GM12878 (cell line): ENCODE measurements at regions not wholly inside any gene's neighbourhood (a gene's known extent, or its start where the extent isn't known, plus 50 kb on each side); places are given as distances from the start of the nearest gene placed in this dataset.

Experiments
- ATAC-seq: fragments of 200-7000 bp; cut with Tn5 transposase; 3 replicates; pipeline ENCODE4 v1.9.1; 2020; ENCODE audit warnings: mild to moderate bottlenecking, moderate library complexity
- BruUV-seq: library from RNA; stranded (reverse); fragments of 400-500 nt; replicated peaks from 2 replicates; lab custom pipeline; 2021; lab: Mats Ljungman, UMichigan
- CTCF ChIA-PET: fragments of 300-600 bp; sonication (Branson Sonifier 250); formaldehyde crosslinking; extraction: SDS; loops from one replicate; lab custom pipeline; 2021; ENCODE audit warnings: inconsistent platforms; lab: Yijun Ruan, JAX
- POLR2A ChIA-PET: fragments of 350-600 bp; formaldehyde crosslinking; extraction: SDS; loops from one replicate; lab custom pipeline; 2021; ENCODE audit warnings: inconsistent platforms; lab: Charles Lee
- RAD21 ChIA-PET: fragments of 300-600 bp; sonication (Branson Sonifier 250); formaldehyde crosslinking; loops from one replicate; lab custom pipeline; 2023; ENCODE audit warnings: antibody characterized with exemption; ENCODE audit not compliant: unreplicated experiment; lab: Charles Lee
- SMC1A ChIA-PET: fragments of 300-600 bp; sonication (Branson Sonifier 250); formaldehyde crosslinking; loops from one replicate; lab custom pipeline; 2023; ENCODE audit not compliant: unreplicated experiment, uncharacterized antibody; lab: Charles Lee
- DNase-seq: peaks from one replicate; pipeline ENCODE4 v3.0.0-alpha.2; 2011; ENCODE audit warnings: low read depth, low spot score
- FAIRE-seq: peaks from 3 replicates; lab custom pipeline; 2011; peaks lifted over from hg19 to GRCh38; lab: Jason Lieb, UNC
- H2AFZ ChIP-seq: 2 replicates; pipeline ENCODE4 v1.6.0; 2011; ENCODE audit warnings: low read depth, low read length, control low read depth; ENCODE audit not compliant: control insufficient read depth
- H3K27ac ChIP-seq: 2 replicates; pipeline ENCODE4 v1.5.1; 2011; ENCODE audit warnings: control low read depth; ENCODE audit not compliant: control insufficient read depth, insufficient read depth
- H3K27me3 ChIP-seq, 2 experiments: replicated peaks in 1 of 2; 2 replicates each; pipeline versions ENCODE4 v1.6.0 to v1.6.1; 2011; ENCODE audit warnings: low read length in 1 of 2; ENCODE audit not compliant: control insufficient read depth in 2 of 2, insufficient read depth in 2 of 2
- H3K36me3 ChIP-seq, 2 experiments: 2 replicates each; pipeline ENCODE4 v1.5.1; 2011; ENCODE audit warnings: low read length in 1 of 2; ENCODE audit not compliant: control insufficient read depth in 2 of 2, insufficient read depth in 2 of 2
- H3K4me1 ChIP-seq: 2 replicates; pipeline ENCODE4 v1.6.1; 2011; ENCODE audit warnings: mild to moderate bottlenecking, low read length, moderate library complexity, mixed read lengths; ENCODE audit not compliant: control insufficient read depth, insufficient read depth
- H3K4me2 ChIP-seq: 2 replicates; pipeline ENCODE4 v1.6.0; 2011; ENCODE audit warnings: control low read depth; ENCODE audit not compliant: control insufficient read depth, insufficient read depth
- H3K4me3 ChIP-seq: fragments of 200-600 bp; sonication (generic); 2 replicates; pipeline ENCODE4 v1.5.1; 2016
- H3K79me2 ChIP-seq: 2 replicates; pipeline ENCODE4 v1.6.0; 2011; ENCODE audit warnings: low read length; ENCODE audit not compliant: control insufficient read depth, insufficient read depth
- H3K9ac ChIP-seq: 2 replicates; pipeline ENCODE4 v1.8.0; 2011; ENCODE audit warnings: low read length, control low read depth, mixed read lengths; ENCODE audit not compliant: control insufficient read depth, insufficient read depth
- H3K9me3 ChIP-seq: replicated peaks from 3 replicates; pipeline ENCODE4 v1.5.1; 2011; ENCODE audit warnings: mild to moderate bottlenecking, low read length; ENCODE audit not compliant: control insufficient read depth, insufficient read depth
- H4K20me1 ChIP-seq: 2 replicates; pipeline ENCODE4 v1.6.0; 2011; ENCODE audit not compliant: control insufficient read depth, insufficient read depth
- BMI1 ChIP-seq: fragments of 450-650 bp; IDR thresholded peaks from 2 replicates; pipeline ENCODE4 v1.6.1; 2016; ENCODE audit warnings: mild to moderate bottlenecking, moderate library complexity, borderline replicate concordance
- CHD1 ChIP-seq: IDR thresholded peaks from 2 replicates; pipeline ENCODE4 v1.6.1; 2012; ENCODE audit warnings: low read depth, low read length, improper control_type of control experiment
- CREM ChIP-seq: IDR thresholded peaks from 2 replicates; pipeline ENCODE4 v1.6.1; 2014; ENCODE audit warnings: antibody characterized with exemption, low read depth
- EZH2 ChIP-seq: IDR thresholded peaks from 2 replicates; pipeline ENCODE4 v1.6.1; 2012; ENCODE audit warnings: low read depth, mild to moderate bottlenecking, control low read depth, inconsistent platforms, low read length, borderline replicate concordance; ENCODE audit not compliant: control insufficient read depth
- FOXK2 ChIP-seq: fragments of 450-650 bp; IDR thresholded peaks from 2 replicates; pipeline ENCODE4 v1.6.1; 2017; ENCODE audit warnings: mild to moderate bottlenecking, moderate library complexity
- PML ChIP-seq: IDR thresholded peaks from 2 replicates; pipeline ENCODE4 v1.6.1; 2012; ENCODE audit warnings: low read length, inconsistent platforms
- RCOR1 ChIP-seq: conservative IDR thresholded peaks from 2 replicates; pipeline ENCODE4 v1.6.1; 2012; ENCODE audit warnings: low read depth, low read length, improper control_type of control experiment
- SPI1 ChIP-seq: IDR thresholded peaks from 2 replicates; pipeline ENCODE4 v1.6.1; 2011; ENCODE audit warnings: low read depth, mild to moderate bottlenecking, low read length, moderate library complexity, borderline replicate concordance; ENCODE audit not compliant: insufficient read depth
- SUPT20H ChIP-seq: IDR thresholded peaks from 2 replicates; pipeline ENCODE4 v1.6.1; 2011; ENCODE audit warnings: low read depth, mild to moderate bottlenecking, low read length, moderate library complexity, borderline replicate concordance; ENCODE audit not compliant: control insufficient read depth
- ZNF384 ChIP-seq: IDR thresholded peaks from 2 replicates; pipeline ENCODE4 v1.6.1; 2012; ENCODE audit warnings: low read depth, mild to moderate bottlenecking, low read length, improper control_type of control experiment, borderline replicate concordance
- WGBS: methylation state at CpG from one replicate; pipeline ENCODE4 v1.1.6; 2016; ENCODE audit warnings: low lambda C conversion rate; ENCODE audit not compliant: insufficient replicate concordance, insufficient coverage; ENCODE audit errors: missing lambda C conversion rate; 5-methylcytosine and 5-hydroxymethylcytosine counted together
- in situ Hi-C: fragments of 300-500 bp; cut with MboI; formaldehyde crosslinking; loops from 9 replicates; pipeline ENCODE4 v1.14.3; 2018; ENCODE audit warnings: mixed read lengths
- intact Hi-C: fragments of 100-400 bp; cut with micrococcal nuclease; formaldehyde crosslinking; loops from one replicate; pipeline ENCODE4 v1.14.2; 2022; ENCODE audit not compliant: unreplicated experiment
- TF ChIP-seq, protein P1 (sequence below): IDR thresholded peaks from 2 replicates; pipeline ENCODE4 v1.6.1; 2011; ENCODE audit warnings: low read depth, mild to moderate bottlenecking, low read length, moderate library complexity, borderline replicate concordance; ENCODE audit errors: extremely low read depth
- TF ChIP-seq, protein P2 (sequence below): IDR thresholded peaks from 2 replicates; pipeline ENCODE4 v1.6.1; 2012; ENCODE audit warnings: low read depth, low read length, improper control_type of control experiment
- TF ChIP-seq, protein P3 (sequence below): fragments of 450-650 bp; IDR thresholded peaks from 2 replicates; pipeline ENCODE4 v1.6.1; 2017; ENCODE audit warnings: mild to moderate bottlenecking
- TF ChIP-seq, protein P4 (sequence below): IDR thresholded peaks from 2 replicates; pipeline ENCODE4 v1.6.1; 2012; ENCODE audit warnings: low read depth, low read length, improper control_type of control experiment

DNA sequence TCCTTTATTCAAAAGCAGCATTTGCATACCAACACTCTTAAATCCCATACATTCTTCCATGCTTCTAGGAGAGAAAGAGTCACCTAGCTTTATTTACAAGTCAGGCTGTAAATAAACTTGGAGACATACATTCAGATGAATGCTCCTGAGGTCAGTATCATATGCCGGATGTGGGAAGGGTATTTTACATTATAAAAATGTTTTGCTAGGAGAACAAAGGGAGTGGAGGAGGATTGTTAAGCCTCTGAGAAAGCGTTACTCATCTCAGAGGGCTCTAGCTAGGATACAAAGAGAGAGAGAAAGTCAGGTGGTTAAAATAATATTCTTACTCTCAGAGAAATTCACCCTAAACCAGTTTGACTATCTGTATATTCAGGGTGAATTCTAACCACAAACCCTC, 300.9 kb upstream of the NPSR1 start:
- intact Hi-C loops = no loop called here
- SMC1A ChIA-PET = no interaction called here
- no peak overlapping the region for H3K4me3 ChIP-seq
- ATAC-seq (no peak), FAIRE-seq (no peak), DNase-seq (no peak)
- CTCF ChIA-PET = interaction anchor here (0.8 kb wide), 1 partner anchor 42 kb away, joined by 3 read pairs; no protein-coding TSS in a partner anchor
- H3K79me2 ChIP-seq = no peaks in the 10 kb centered on the region
- no peak for TF ChIP-seq RCOR1
- no peak for TF ChIP-seq SUPT20H
- no peak for TF ChIP-seq SPI1
- no peak for TF ChIP-seq BMI1
- TF ChIP-seq PML = no peak
- TF ChIP-seq, protein P1, sequence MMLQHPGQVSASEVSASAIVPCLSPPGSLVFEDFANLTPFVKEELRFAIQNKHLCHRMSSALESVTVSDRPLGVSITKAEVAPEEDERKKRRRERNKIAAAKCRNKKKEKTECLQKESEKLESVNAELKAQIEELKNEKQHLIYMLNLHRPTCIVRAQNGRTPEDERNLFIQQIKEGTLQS = no peak
- TF ChIP-seq CHD1 = no peak
- TF ChIP-seq, protein P2, sequence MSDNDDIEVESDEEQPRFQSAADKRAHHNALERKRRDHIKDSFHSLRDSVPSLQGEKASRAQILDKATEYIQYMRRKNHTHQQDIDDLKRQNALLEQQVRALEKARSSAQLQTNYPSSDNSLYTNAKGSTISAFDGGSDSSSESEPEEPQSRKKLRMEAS = no peak
- TF ChIP-seq, protein P3, sequence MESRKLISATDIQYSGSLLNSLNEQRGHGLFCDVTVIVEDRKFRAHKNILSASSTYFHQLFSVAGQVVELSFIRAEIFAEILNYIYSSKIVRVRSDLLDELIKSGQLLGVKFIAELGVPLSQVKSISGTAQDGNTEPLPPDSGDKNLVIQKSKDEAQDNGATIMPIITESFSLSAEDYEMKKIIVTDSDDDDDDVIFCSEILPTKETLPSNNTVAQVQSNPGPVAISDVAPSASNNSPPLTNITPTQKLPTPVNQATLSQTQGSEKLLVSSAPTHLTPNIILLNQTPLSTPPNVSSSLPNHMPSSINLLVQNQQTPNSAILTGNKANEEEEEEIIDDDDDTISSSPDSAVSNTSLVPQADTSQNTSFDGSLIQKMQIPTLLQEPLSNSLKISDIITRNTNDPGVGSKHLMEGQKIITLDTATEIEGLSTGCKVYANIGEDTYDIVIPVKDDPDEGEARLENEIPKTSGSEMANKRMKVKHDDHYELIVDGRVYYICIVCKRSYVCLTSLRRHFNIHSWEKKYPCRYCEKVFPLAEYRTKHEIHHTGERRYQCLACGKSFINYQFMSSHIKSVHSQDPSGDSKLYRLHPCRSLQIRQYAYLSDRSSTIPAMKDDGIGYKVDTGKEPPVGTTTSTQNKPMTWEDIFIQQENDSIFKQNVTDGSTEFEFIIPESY = no peak
- TF ChIP-seq CREM = no peak
- no peak for TF ChIP-seq ZNF384
- TF ChIP-seq, protein P4, sequence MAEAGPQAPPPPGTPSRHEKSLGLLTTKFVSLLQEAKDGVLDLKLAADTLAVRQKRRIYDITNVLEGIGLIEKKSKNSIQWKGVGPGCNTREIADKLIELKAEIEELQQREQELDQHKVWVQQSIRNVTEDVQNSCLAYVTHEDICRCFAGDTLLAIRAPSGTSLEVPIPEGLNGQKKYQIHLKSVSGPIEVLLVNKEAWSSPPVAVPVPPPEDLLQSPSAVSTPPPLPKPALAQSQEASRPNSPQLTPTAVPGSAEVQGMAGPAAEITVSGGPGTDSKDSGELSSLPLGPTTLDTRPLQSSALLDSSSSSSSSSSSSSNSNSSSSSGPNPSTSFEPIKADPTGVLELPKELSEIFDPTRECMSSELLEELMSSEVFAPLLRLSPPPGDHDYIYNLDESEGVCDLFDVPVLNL = no peak
- no peak for TF ChIP-seq FOXK2
- TF ChIP-seq EZH2 = no peak
- no peak overlapping the region for H2AFZ ChIP-seq
- no TSS peak for BruUV-seq
- in situ Hi-C loops = no loop called here
- H3K9ac ChIP-seq = no peak overlapping the region
- H3K4me2 ChIP-seq = no peak overlapping the region
- no peaks in the 10 kb centered on the region for H3K27me3 ChIP-seq
- H3K27ac ChIP-seq = no peak overlapping the region
- RAD21 ChIA-PET = no interaction called here
- POLR2A ChIA-PET = no interaction called here
- no peaks in the 10 kb centered on the region for H3K4me1 ChIP-seq
- H3K36me3 ChIP-seq = no peaks in the 10 kb centered on the region
- WGBS = 41% methylated on average over 2 of the region's 2 CpGs
- H4K20me1 ChIP-seq = no peaks in the 10 kb centered on the region
- H3K9me3 ChIP-seq = no peaks in the 10 kb centered on the region
